ENCODE measurements at regions not wholly inside any gene's neighbourhood (a gene's known extent, or its start where the extent isn't known, plus 50 kb on each side); places are given as distances from the start of the nearest gene placed in this dataset.

GRCh38 chr2:217685255-217685605, 317.6 kb downstream of the TNS1 start (continued):
- TF ChIP-seq PTBP1 (IDR thresholded peaks at IDR 0.05; ENCODE audit: low read depth, low read length, poor library complexity, severe bottlenecking) (no peak), MYNN (CRISPR knock-in tag; IDR thresholded peaks at IDR 0.05; ENCODE audit: low read depth) (no peak), THAP11 (CRISPR knock-in tag; IDR thresholded peaks at IDR 0.05) (peak; percentile 46; the same call in 1 of the 2 replicates), HMG20A (CRISPR knock-in tag; IDR thresholded peaks at IDR 0.05; ENCODE audit: borderline replicate concordance) (peak; percentile 51; the same call in 1 of the 2 replicates), FOSL2 (CRISPR knock-in tag; IDR thresholded peaks at IDR 0.05) (peak; percentile 77), MBNL3 (CRISPR knock-in tag; conservative IDR thresholded peaks at IDR 0.05) (no peak), ZIK1 (CRISPR knock-in tag; IDR thresholded peaks at IDR 0.05; ENCODE audit: borderline replicate concordance, low read depth) (no peak), LCORL (IDR thresholded peaks at IDR 0.05) (no peak), LCORL (CRISPR knock-in tag; IDR thresholded peaks at IDR 0.05) (no peak), PHF5A (CRISPR knock-in tag; IDR thresholded peaks at IDR 0.05; ENCODE audit: low read depth, unreplicated experiment) (no peak), ZNF253 (CRISPR knock-in tag; IDR thresholded peaks at IDR 0.05; ENCODE audit: borderline replicate concordance) (no peak), FOXA1 (IDR thresholded peaks at IDR 0.05) (no peak), FOXA1 (CRISPR knock-in tag; IDR thresholded peaks at IDR 0.05) (peak; percentile 85), FOXO1 (CRISPR knock-in tag; IDR thresholded peaks at IDR 0.05) (0 out of 2 replicates have a peak, but pooled peaks have one; percentile 27)
- TF ChIP-seq, protein P1, sequence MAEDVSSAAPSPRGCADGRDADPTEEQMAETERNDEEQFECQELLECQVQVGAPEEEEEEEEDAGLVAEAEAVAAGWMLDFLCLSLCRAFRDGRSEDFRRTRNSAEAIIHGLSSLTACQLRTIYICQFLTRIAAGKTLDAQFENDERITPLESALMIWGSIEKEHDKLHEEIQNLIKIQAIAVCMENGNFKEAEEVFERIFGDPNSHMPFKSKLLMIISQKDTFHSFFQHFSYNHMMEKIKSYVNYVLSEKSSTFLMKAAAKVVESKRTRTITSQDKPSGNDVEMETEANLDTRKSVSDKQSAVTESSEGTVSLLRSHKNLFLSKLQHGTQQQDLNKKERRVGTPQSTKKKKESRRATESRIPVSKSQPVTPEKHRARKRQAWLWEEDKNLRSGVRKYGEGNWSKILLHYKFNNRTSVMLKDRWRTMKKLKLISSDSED (CRISPR knock-in tag; IDR thresholded peaks at IDR 0.05): no peak
